HCT116 (cell line): ENCODE measurements at regions not wholly inside any gene's neighbourhood (a gene's known extent, or its start where the extent isn't known, plus 50 kb on each side); places are given as distances from the start of the nearest gene placed in this dataset.

Experiments
- ATAC-seq: fragments of 200-7000 bp; cut with Tn5 transposase; 2 replicates; pipeline ENCODE4 v1.9.1; 2020; ENCODE audit warnings: mild to moderate bottlenecking, moderate library complexity
- BruUV-seq: library from RNA; stranded (reverse); fragments of 400-500 nt; replicated peaks from 2 replicates; lab custom pipeline; 2021; lab: Mats Ljungman, UMichigan
- CTCF ChIA-PET: fragments of 300-600 bp; sonication (Branson Sonifier 250); formaldehyde crosslinking; loops from one replicate; lab custom pipeline; 2021; ENCODE audit warnings: antibody characterized with exemption; lab: Charles Lee
- POLR2A ChIA-PET: fragments of 300-600, 350-600 bp; sonication (Branson Sonifier 250); formaldehyde crosslinking; loops from one replicate; lab custom pipeline; 2021; ENCODE audit warnings: antibody characterized with exemption; lab: Charles Lee
- RAD21 ChIA-PET, 2 experiments: fragments of 300-600 bp; sonication (Branson Sonifier 250); formaldehyde crosslinking; loops; one replicate each; lab custom pipeline; 2023; ENCODE audit warnings: low total read pairs in 2 of 2; ENCODE audit not compliant: uncharacterized antibody in 2 of 2, unreplicated experiment in 2 of 2, low non-redundant PET in 1 of 2; lab: Charles Lee
- DNase-seq: peaks from one replicate; pipeline ENCODE4 v3.0.0-alpha.2; 2010; ENCODE audit warnings: low read depth, low spot score
- H2AFZ ChIP-seq: fragments of 200-600 bp; shearing (Covaris generic), sonication (generic); 2 replicates; pipeline ENCODE4 v1.6.1; 2017; ENCODE audit warnings: low read depth, mixed run types, mixed read lengths, antibody characterized with exemption, low read length; ENCODE audit not compliant: poor library complexity, severe bottlenecking
- H3K27ac ChIP-seq: 2 replicates; pipeline ENCODE4 v1.5.1; 2012; ENCODE audit warnings: low read depth, low read length
- H3K27me3 ChIP-seq: fragments of 200-600 bp; sonication (generic); 2 replicates; pipeline ENCODE4 v1.6.1; 2016; ENCODE audit warnings: mixed run types, low read length, mixed read lengths; ENCODE audit not compliant: insufficient read depth
- H3K36me3 ChIP-seq, 2 experiments: fragments of 200-500 bp in 1 of 2; fragments of 200-600 bp in 1 of 2; sonication (Bioruptor generic) in 1 of 2; sonication (generic) in 1 of 2; 2 replicates each; pipeline versions ENCODE4 v1.5.1 to v1.6.1; 2014 to 2016; ENCODE audit warnings: low read length in 2 of 2, inconsistent platforms in 1 of 2, mixed read lengths in 1 of 2, mixed run types in 1 of 2; ENCODE audit not compliant: insufficient read depth in 2 of 2, control insufficient read depth in 1 of 2
- H3K4me1 ChIP-seq, 2 experiments: fragments of 200-600 bp in 1 of 2; sonication (generic) in 1 of 2; 2 replicates each; pipeline versions ENCODE4 v1.5.1 to v1.6.1; 2012 to 2017; ENCODE audit warnings: low read length in 2 of 2, inconsistent platforms in 1 of 2, mild to moderate bottlenecking in 1 of 2, mixed read lengths in 1 of 2, mixed run types in 1 of 2, moderate library complexity in 1 of 2; ENCODE audit not compliant: insufficient read depth in 2 of 2, control insufficient read depth in 1 of 2
- H3K4me2 ChIP-seq: fragments of 200-600 bp; sonication (generic); 2 replicates; pipeline ENCODE4 v1.6.1; 2017; ENCODE audit warnings: mixed run types, low read length, mixed read lengths
- H3K4me3 ChIP-seq, 2 experiments: fragments of 200-600 bp in 1 of 2; sonication (generic) in 1 of 2; replicated peaks in 1 of 2; 2 replicates each; pipeline ENCODE4 v1.5.1; 2011 to 2016; ENCODE audit warnings: low read length in 2 of 2, control low read depth in 1 of 2, low read depth in 1 of 2, mild to moderate bottlenecking in 1 of 2, mixed read lengths in 1 of 2, mixed run types in 1 of 2
- H3K79me2 ChIP-seq: fragments of 200-600 bp; sonication (generic); 2 replicates; pipeline ENCODE4 v1.6.1; 2017; ENCODE audit warnings: mild to moderate bottlenecking, mixed run types, low read length, moderate library complexity, mixed read lengths; ENCODE audit not compliant: insufficient read depth
- H3K9ac ChIP-seq: fragments of 200-600 bp; sonication (generic); 2 replicates; pipeline ENCODE4 v1.6.1; 2016; ENCODE audit warnings: low read length, mixed read lengths
- H3K9me2 ChIP-seq: fragments of 200-600 bp; sonication (generic), shearing (Covaris generic); 2 replicates; pipeline ENCODE4 v1.6.1; 2017; ENCODE audit warnings: mixed run types, mild to moderate bottlenecking, moderate library complexity; ENCODE audit not compliant: insufficient read depth
- H3K9me3 ChIP-seq, 2 experiments: fragments of 200-500 bp in 1 of 2; fragments of 200-600 bp in 1 of 2; sonication (Bioruptor generic) in 1 of 2; sonication (generic) in 1 of 2; 2 replicates each; pipeline ENCODE4 v1.6.1; 2014 to 2017; ENCODE audit warnings: low read length in 2 of 2, mixed read lengths in 2 of 2, inconsistent platforms in 1 of 2, low read depth in 1 of 2, mild to moderate bottlenecking in 1 of 2, mixed run types in 1 of 2, moderate library complexity in 1 of 2; ENCODE audit not compliant: control insufficient read depth in 1 of 2, insufficient read depth in 1 of 2
- H4K20me1 ChIP-seq: fragments of 200-600 bp; sonication (generic), shearing (Covaris generic); 2 replicates; pipeline ENCODE4 v1.6.1; 2017; ENCODE audit warnings: mixed run types, mild to moderate bottlenecking, moderate library complexity; ENCODE audit not compliant: insufficient read depth
- CBX3 ChIP-seq: IDR thresholded peaks from 2 replicates; pipeline ENCODE4 v1.6.1; 2012; ENCODE audit warnings: low read depth
- CTCF ChIP-seq, 3 experiments: fragments of 200-600 bp in 1 of 3; sonication (generic) in 1 of 3; IDR thresholded peaks in 2 of 3; conservative IDR thresholded peaks in 1 of 3; 2 replicates each; pipeline ENCODE4 v1.5.1; 2012 to 2017; ENCODE audit warnings: low read depth in 2 of 3, low read length in 2 of 3, antibody characterized with exemption in 1 of 3, borderline replicate concordance in 1 of 3, control low read depth in 1 of 3, mild to moderate bottlenecking in 1 of 3, mixed read lengths in 1 of 3, mixed run types in 1 of 3, moderate library complexity in 1 of 3; ENCODE audit not compliant: insufficient read depth in 1 of 3
- REST ChIP-seq: IDR thresholded peaks from 2 replicates; pipeline ENCODE4 v1.6.1; 2012; ENCODE audit warnings: low read depth
- SRF ChIP-seq: IDR thresholded peaks from 2 replicates; pipeline ENCODE4 v1.6.1; 2012; ENCODE audit warnings: low read depth
- YY1 ChIP-seq: IDR thresholded peaks from 2 replicates; pipeline ENCODE4 v1.6.1; 2011; ENCODE audit warnings: low read length, low read depth, moderate library complexity, mild to moderate bottlenecking; ENCODE audit not compliant: insufficient replicate concordance; ENCODE audit errors: extremely low read depth
- ZFX ChIP-seq: fragments of 450-650 bp; IDR thresholded peaks from 2 replicates; pipeline ENCODE4 v1.6.1; 2017
- intact Hi-C: fragments of 100-400 bp; cut with micrococcal nuclease; formaldehyde crosslinking; loops from 2 replicates; pipeline ENCODE4 v1.10.0; 2022

- Histone ChIP-seq H3K4me3 (no peak overlapping the region), H3K27me3 (no peaks in the 10 kb centered on the region), H3K36me3 (no peaks in the 10 kb centered on the region), H3K9me2 (no peaks in the 10 kb centered on the region), H4K20me1 (no peaks in the 10 kb centered on the region), H3K4me1 (no peaks in the 10 kb centered on the region), H3K79me2 (no peaks in the 10 kb centered on the region), H3K4me2 (no peak overlapping the region), H3K9me3 (0 out of 4 replicates have a peak, but pooled peaks cover 0 to 4% of the 10 kb centered on the region in 2 experiments), H2AFZ (no peak overlapping the region), H3K9ac (no peak overlapping the region), H3K27ac (no peak overlapping the region)
- ATAC-seq (no peak), DNase-seq (no peak)
- ChIA-PET POLR2A (no interaction called here), RAD21 (no interaction called here), CTCF (no interaction called here)
- no TSS peak for BruUV-seq
- TF ChIP-seq YY1: no peak
- TF ChIP-seq SRF: no peak
- no peak for TF ChIP-seq CTCF (IDR thresholded peaks at IDR 0.05 in 2 of 3, conservative IDR thresholded peaks at IDR 0.05 in 1 of 3; ENCODE audit: borderline replicate concordance in 1 of 3, insufficient read depth in 1 of 3, low read depth in 2 of 3, low read length in 2 of 3)
- TF ChIP-seq ZFX: no peak
- no peak for TF ChIP-seq REST
- no peak for TF ChIP-seq CBX3
- intact Hi-C loops: no loop called here
Observed at GRCh38 chr18:39341129-39341528, 1775.5 kb upstream of the CELF4 start.
